Epithelial cell of prostate (primary cell): ENCODE measurements at regions not wholly inside any gene's neighbourhood (a gene's known extent, or its start where the extent isn't known, plus 50 kb on each side); places are given as distances from the start of the nearest gene placed in this dataset.
"Not testable (repeated sequence)": the region's sequence is repeated elsewhere in the genome, so short reads cannot be mapped to it uniquely, and the experiment has no call there.

ENCODE experiments used
- DNase-seq: peaks from one replicate; pipeline ENCODE4 v3.0.0-alpha.2; 2011; ENCODE audit warnings: low read depth, low spot score
- H3K27ac ChIP-seq: fragments of 450-650 bp; 2 replicates; pipeline ENCODE4 v1.5.1; 2017; ENCODE audit warnings: mild to moderate bottlenecking

GRCh38 chr5:115469904-115470516, 74.6 kb downstream of the FEM1C start:
- no peak for DNase-seq
- H3K27ac ChIP-seq = no peak overlapping the region

- DNase-seq = no peak
- H3K27ac ChIP-seq = no peak overlapping the region
Measured at GRCh38 chr5:115467628-115468027, 76.9 kb downstream of the FEM1C start.

- no peak for DNase-seq
- no peak overlapping the region for H3K27ac ChIP-seq
Measured at GRCh38 chr5:115465431-115465830, 79.1 kb downstream of the FEM1C start.

- DNase-seq = no peak
- no peak overlapping the region for H3K27ac ChIP-seq
Measured at GRCh38 chr5:115463983-115464382, 80.6 kb downstream of the FEM1C start.

- peak; percentile 84 for DNase-seq
- H3K27ac ChIP-seq = peak overlapping the region; percentile 92
Measured at GRCh38 chr5:115461506-115462290, 82.9 kb downstream of the FEM1C start.

GRCh38 chr5:115461093-115461492, 83.5 kb downstream of the FEM1C start:
- DNase-seq = no peak
- peak overlapping the region; percentile 92 for H3K27ac ChIP-seq

- DNase-seq = peak; percentile 82
- H3K27ac ChIP-seq = peak overlapping the region; percentile 92
Measured at GRCh38 chr5:115460472-115460871, 84.1 kb downstream of the FEM1C start.

GRCh38 chr5:115459855-115460341, 84.7 kb downstream of the FEM1C start:
- DNase-seq = no peak
- H3K27ac ChIP-seq = peak overlapping the region; percentile 92

GRCh38 chr5:115458416-115458815, 86.2 kb downstream of the FEM1C start:
- H3K27ac ChIP-seq = no peak overlapping the region
- DNase-seq = no peak

GRCh38 chr5:115458003-115458409, 86.6 kb downstream of the FEM1C start:
- DNase-seq = no peak
- no peak overlapping the region for H3K27ac ChIP-seq

- no peak for DNase-seq
- no peak overlapping the region for H3K27ac ChIP-seq
Measured at GRCh38 chr5:115457571-115457970, 87.0 kb downstream of the FEM1C start.

- DNase-seq = no peak
- no peak overlapping the region for H3K27ac ChIP-seq
Measured at GRCh38 chr5:115456539-115457040, 88.0 kb downstream of the FEM1C start.

- no peak for DNase-seq
- no peak overlapping the region for H3K27ac ChIP-seq
Measured at GRCh38 chr5:115456056-115456455, 88.5 kb downstream of the FEM1C start.

GRCh38 chr5:115455301-115455707, 89.3 kb downstream of the FEM1C start:
- no peak overlapping the region for H3K27ac ChIP-seq
- DNase-seq = no peak

GRCh38 chr5:115453391-115454095, 91.0 kb downstream of the FEM1C start:
- no peak for DNase-seq
- H3K27ac ChIP-seq = no peak overlapping the region

- H3K27ac ChIP-seq = no peak overlapping the region
Measured at GRCh38 chr5:115452536-115453235, 91.9 kb downstream of the FEM1C start.

GRCh38 chr5:115452083-115452482, 92.5 kb downstream of the FEM1C start:
- no peak overlapping the region for H3K27ac ChIP-seq
- no peak for DNase-seq

More at GRCh38 chr5:115452536-115453235, 91.9 kb downstream of the FEM1C start:
- DNase-seq = no peak

- no peak for DNase-seq
- no peak overlapping the region for H3K27ac ChIP-seq
Measured at GRCh38 chr5:115450741-115451140, 93.8 kb downstream of the FEM1C start.

- not testable (repeated sequence) for DNase-seq, H3K27ac ChIP-seq
Measured at GRCh38 chr5:115448630-115449029, 95.9 kb downstream of the FEM1C start.

GRCh38 chr5:115440782-115441451, 103.7 kb downstream of the FEM1C start:
- no peak for DNase-seq
- H3K27ac ChIP-seq = no peak overlapping the region
